Islet of Langerhans (tissue), 1 donor: ENCODE measurements at regions not wholly inside any gene's neighbourhood (a gene's known extent, or its start where the extent isn't known, plus 50 kb on each side); places are given as distances from the start of the nearest gene placed in this dataset.
"Not testable (repeated sequence)": the region's sequence is repeated elsewhere in the genome, so short reads cannot be mapped to it uniquely, and the experiment has no call there.

ENCODE experiments used
- FAIRE-seq: peaks from one replicate; lab custom pipeline; 2011; peaks lifted over from hg19 to GRCh38; lab: Jason Lieb, UNC

DNA sequence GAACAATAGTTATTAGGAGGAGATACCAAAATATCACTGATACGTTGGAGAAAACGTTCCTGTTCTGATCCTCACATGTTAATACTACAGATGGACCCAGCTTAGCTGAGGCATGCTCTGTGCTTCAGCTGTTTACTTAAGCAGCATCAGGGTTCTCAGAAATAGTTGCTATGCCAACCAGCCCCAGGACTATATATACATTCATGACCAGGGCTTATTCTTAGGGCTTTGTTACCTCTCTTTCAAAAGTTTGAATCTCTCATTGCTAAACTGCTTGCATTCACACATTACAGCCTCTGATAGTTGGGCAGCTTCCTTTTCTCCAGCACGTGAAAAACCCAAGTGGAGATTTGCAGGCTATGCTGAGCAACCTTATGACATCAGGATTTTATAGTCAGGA lies 800.4 kb downstream of the DIAPH3 start:
- no peak for FAIRE-seq

GRCh38 chr13:59363947-59364346 lies 799.8 kb downstream of the DIAPH3 start:
- FAIRE-seq, result no peak

GRCh38 chr13:59364641-59365085 lies 799.1 kb downstream of the DIAPH3 start:
- no peak for FAIRE-seq

- FAIRE-seq, result no peak
Measured at GRCh38 chr13:59367467-59367866, 796.3 kb downstream of the DIAPH3 start.

DNA sequence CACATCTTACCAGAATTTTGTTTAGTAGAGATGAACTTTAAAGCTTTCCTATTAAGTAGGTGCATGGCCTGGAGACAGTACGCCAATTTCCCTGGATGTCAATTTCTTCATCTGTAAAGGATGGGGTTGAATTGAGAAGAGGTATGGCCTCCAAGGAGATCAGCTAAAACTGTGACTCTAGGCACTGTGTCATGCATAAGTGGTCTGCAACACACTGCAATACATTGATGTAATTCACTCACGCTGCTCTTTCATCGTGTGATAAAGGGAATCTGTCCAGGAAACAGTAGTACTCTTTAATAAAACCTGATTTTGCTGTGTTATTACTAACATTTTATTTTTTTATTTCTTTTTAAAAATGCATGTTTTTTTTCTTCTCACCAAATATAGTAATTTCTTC lies 795.8 kb downstream of the DIAPH3 start:
- no peak for FAIRE-seq

- FAIRE-seq, result no peak
Measured at GRCh38 chr13:59368693-59369092, 795.0 kb downstream of the DIAPH3 start.

DNA sequence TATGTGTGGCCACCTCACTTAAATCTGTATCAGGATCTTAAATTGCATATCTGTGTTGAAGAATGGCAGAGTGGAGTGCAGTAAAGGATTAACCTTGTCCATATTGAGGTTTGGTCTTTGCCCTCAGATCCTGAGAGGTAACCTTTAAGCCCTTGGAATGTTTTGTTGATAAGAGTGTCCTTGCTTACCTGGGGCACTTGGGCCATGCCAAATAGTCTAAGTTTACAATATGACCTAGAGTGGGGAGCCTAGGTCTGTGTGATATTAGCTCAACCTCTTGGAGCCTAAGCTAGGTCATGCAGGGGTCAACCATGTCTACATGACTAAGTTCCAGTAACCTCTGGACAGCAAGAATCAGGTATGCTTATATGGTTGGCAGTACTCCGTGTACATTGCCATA lies 792.5 kb downstream of the DIAPH3 start:
- FAIRE-seq, result no peak

GRCh38 chr13:59373341-59373740 lies 790.4 kb downstream of the DIAPH3 start:
- FAIRE-seq, result no peak

- no peak for FAIRE-seq
Measured at GRCh38 chr13:59374691-59375090, 789.0 kb downstream of the DIAPH3 start.

- no peak for FAIRE-seq
Measured at GRCh38 chr13:59384154-59384553, 779.6 kb downstream of the DIAPH3 start.

GRCh38 chr13:59391696-59392095 lies 772.0 kb downstream of the DIAPH3 start:
- FAIRE-seq, result peak; percentile 97

DNA sequence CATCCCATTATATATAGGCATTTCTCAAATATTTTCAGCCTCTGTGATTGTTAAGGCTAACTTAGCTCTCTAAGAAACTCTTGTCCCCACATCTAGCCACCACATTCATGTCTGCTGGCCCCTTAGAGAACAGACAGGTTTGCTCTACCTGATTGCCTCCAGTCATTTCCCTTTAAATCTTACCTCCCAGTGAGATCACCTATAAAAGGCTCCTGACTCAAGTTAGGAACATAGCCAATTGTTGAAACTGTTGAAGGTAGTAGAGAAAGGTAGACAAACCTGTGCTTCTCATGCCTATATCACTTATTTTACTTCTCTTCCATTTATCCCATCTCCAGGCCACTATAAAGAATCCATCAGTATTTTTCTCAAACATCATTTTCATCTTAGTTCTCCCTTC lies 771.4 kb downstream of the DIAPH3 start:
- FAIRE-seq, result no peak

DNA sequence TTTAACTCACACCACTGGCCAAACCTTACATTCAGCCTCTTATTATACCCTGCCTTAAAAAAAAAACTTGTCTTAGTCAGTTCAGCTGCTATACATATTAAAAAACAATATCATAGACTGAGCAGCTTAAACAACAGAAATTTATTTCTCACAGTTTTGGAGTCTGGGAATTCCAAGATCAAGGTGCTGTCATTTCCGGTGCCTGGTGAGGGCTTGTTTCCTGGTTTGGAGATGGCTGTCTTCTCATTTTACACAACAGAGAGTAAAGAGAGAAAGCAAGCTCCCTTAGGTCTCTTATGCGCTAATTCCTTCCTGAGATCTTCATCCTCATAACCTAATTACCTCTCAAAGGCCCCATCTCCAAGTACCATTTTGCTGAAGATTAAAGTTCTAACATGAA lies 769.2 kb downstream of the DIAPH3 start:
- no peak for FAIRE-seq

- FAIRE-seq, result no peak
Measured at GRCh38 chr13:59398127-59398526, 765.6 kb downstream of the DIAPH3 start.

GRCh38 chr13:59398661-59399060 lies 765.1 kb downstream of the DIAPH3 start:
- no peak for FAIRE-seq

GRCh38 chr13:59399513-59399912 lies 764.2 kb downstream of the DIAPH3 start:
- no peak for FAIRE-seq

- FAIRE-seq, result no peak
Measured at GRCh38 chr13:59404331-59404730, 759.4 kb downstream of the DIAPH3 start.

DNA sequence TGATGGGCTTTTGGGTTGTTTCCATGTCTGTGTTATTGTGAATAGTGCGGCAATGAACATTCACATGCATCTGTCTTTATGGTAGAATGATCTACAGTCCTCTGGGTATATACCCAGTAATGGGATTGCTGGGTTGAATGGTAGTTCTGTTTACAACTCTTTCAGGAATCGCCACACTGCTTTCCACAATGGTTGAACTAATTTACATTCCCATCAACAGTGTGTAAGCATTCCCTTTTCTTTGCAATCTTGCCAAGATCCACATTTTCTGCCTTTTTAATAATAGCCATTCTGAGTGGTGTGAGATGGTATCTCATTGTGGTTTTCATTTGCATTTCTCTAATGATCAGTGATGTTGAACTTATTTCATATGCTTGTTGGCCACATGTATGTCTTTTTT lies 756.5 kb downstream of the DIAPH3 start:
- not testable (repeated sequence) for FAIRE-seq

DNA sequence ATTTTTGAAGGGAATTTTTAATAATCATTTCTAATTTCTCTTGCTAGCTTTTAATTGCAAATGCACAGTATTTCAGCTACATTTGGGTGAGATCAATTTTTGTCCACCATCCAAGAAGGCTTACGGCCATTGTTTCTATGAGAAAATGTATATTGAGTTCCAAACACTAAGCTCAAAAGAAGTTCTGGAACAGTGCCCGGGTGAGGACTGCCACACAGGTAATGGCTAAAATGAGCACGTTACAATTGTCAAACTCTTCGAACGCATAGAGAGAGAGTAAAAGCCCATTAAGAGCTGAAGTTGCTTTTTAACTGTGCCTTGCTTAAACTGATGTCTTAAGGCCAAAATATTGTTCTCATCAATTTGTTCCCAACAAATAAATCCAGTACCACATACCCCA lies 755.0 kb downstream of the DIAPH3 start:
- FAIRE-seq, result no peak

GRCh38 chr13:59409211-59409610 lies 754.5 kb downstream of the DIAPH3 start:
- no peak for FAIRE-seq

- no peak for FAIRE-seq
Measured at GRCh38 chr13:59409634-59410200, 754.0 kb downstream of the DIAPH3 start.

DNA sequence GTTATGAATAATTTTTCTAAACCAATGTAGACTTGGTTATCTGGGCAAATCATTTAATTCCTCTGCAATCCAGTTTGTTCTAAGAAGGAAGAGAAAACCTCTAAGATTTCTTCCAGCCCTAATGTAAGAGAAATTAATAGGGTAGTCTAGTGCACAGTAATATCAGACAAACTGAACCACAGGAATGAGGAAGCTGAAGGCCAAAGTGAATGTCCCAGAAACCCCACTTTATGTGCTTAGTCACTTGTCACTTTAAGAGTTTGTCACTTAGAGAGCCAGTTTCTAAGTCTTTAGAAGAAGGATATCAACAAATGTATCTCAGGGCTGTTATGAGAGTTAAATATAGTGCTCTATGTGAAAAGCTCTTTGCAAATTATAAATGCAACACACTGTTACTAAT lies 750.6 kb downstream of the DIAPH3 start:
- no peak for FAIRE-seq

- FAIRE-seq, result no peak
Measured at GRCh38 chr13:59414006-59414405, 749.7 kb downstream of the DIAPH3 start.

DNA sequence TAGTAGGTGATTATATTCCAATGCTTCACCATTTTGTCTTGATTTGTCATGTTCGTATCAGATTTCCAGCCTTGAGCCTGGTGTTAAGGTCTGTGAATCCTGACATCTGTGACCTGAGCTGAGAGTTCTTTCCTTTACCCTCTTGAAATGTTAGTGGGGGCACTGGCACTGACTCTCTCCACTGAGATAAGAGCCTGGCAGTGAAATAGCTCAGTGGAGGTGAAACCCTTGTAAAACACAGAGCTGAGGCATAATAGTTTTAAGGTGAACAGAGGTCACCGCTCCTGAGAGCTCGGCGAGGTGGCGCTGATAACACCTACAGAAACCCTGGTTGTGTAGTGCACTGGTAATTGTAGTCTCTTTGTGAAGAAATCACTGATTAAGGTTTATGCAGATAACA lies 748.2 kb downstream of the DIAPH3 start:
- no peak for FAIRE-seq

DNA sequence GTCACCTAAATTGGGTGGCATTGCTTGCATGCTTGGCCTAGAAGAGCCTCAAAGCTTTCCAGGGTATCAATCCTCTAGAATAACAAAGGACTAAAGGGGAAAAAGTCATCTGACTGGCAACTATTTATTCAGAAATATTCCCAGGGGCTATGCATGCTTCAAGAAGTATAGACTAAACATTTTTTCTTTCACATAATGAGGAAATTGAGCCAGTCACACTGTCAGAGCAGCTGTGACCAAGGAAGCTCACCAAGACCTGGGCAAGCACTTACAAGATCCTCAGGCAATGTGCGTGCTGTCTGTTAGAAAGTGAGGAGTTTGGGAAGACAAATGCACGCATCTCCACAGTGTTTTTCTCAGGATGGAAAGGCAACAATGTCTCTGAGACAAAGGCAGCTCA lies 747.2 kb downstream of the DIAPH3 start:
- no peak for FAIRE-seq
